H1 (cell line): ENCODE measurements at regions not wholly inside any gene's neighbourhood (a gene's known extent, or its start where the extent isn't known, plus 50 kb on each side); places are given as distances from the start of the nearest gene placed in this dataset.

Experiments
- CHD7 ChIP-seq: fragments of 300-600 bp; sonication (generic); IDR thresholded peaks from 2 replicates; pipeline ENCODE4 v1.7.1; 2012; ENCODE audit warnings: low read length, moderate library complexity, mild to moderate bottlenecking, inconsistent platforms; ENCODE audit not compliant: insufficient replicate concordance

DNA sequence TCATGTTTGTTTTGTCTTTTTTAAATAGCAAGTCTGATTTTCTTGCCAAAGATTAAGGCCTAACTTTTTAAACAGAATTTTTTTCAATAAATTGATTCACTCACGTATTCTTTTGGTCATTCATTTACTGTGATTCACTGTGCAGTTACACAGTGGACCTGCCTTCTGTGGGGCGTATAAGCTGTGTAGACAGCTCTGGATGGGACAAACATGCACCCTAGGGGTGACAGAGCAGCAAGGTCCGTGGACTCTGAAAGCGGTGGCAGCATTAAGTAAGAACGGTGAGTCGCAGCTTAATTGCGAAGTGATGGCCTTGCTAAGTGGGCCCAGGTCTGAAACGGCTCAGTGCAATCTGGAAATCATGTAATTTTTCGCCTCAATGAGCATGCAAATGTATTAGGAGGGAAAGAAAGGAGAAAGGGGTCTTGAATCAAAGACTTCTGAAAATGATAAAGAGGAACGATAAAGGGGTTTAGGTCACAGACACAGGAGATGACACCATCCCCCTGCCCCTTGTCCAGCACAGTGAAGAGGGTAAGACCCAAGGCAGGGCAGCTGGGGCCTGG is 113.1 kb downstream of the SPATA19 start (continued):
- no peak for TF ChIP-seq CHD7
